ENCODE measurements at regions not wholly inside any gene's neighbourhood (a gene's known extent, or its start where the extent isn't known, plus 50 kb on each side); places are given as distances from the start of the nearest gene placed in this dataset.

GRCh38 chr2:196318517-196319377 lies 147.4 kb upstream of the STK17B start:
- Histone ChIP-seq H3K9me3 (ENCODE audit: low read length) (no peaks in the 10 kb centered on the region), H3K4me1 (ENCODE audit: low read length) (peaks cover 4% of the 10 kb centered on the region; the same call in 1 of the 2 replicates), H4K20me1 (ENCODE audit: insufficient read depth, low read depth, low read length) (no peaks in the 10 kb centered on the region), H3K9me2 (replicated peaks; ENCODE audit: insufficient read depth, low read length) (no peaks in the 10 kb centered on the region), H3K9ac (ENCODE audit: low read length) (no peak overlapping the region), H3K36me3 (ENCODE audit: insufficient read depth, low read length) (no peaks in the 10 kb centered on the region), H3K27ac (ENCODE audit: low read length) (no peak overlapping the region), H3K4me3 (ENCODE audit: low read length) (no peak overlapping the region), H3K79me2 (ENCODE audit: low read length) (no peaks in the 10 kb centered on the region), H2AFZ (ENCODE audit: low read length) (no peak overlapping the region), H3K4me2 (ENCODE audit: low read depth, low read length, poor library complexity, severe bottlenecking) (no peak overlapping the region), H3K27me3 (ENCODE audit: low read length) (no peaks in the 10 kb centered on the region)
- peak; percentile 34 for DNase-seq

DNA sequence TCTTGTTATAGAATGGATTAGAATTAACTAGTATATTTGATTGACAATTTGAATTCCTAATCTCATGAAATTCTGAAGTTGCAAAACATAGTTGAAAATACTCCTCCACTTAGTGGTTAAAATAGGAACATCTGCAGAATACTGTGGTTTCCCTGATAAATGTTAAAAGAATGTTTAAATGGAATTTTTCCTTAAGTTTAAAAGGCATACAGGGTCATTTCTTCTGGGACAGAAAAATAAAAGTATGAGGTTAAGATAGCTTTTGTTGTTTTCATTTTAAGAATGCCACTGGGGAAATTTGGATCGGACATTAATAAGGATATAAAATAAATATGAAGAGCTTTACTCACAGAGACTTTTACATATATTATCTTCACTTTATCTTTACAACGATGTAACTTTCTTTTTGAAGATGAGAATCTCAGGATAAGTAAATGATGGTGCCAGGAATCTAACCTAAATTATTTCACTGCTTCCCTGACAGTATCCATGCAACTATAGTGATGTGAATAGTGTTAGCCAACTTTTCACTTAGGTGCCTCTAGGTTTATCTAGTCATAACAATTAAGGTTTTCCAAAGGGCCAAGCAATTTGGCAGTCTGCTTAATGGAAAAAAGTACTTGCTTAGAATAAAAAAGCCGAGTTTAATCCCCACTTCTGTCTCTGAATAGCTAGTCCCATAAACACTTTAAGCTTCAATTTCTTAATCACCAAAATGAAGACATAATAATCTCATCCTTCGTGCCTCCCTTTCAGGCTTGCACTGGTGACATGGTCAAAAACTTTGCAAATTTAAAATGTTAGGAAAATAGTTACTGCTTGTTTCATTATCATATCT lies 151.8 kb upstream of the STK17B start:
- Histone ChIP-seq H3K9me2 (replicated peaks; ENCODE audit: insufficient read depth, low read length) (no peaks in the 10 kb centered on the region), H3K4me3 (ENCODE audit: low read length) (no peak overlapping the region), H3K4me1 (ENCODE audit: low read length) (no peaks in the 10 kb centered on the region), H3K36me3 (ENCODE audit: insufficient read depth, low read length) (no peaks in the 10 kb centered on the region), H3K79me2 (ENCODE audit: low read length) (no peaks in the 10 kb centered on the region), H3K27me3 (ENCODE audit: low read length) (no peaks in the 10 kb centered on the region), H2AFZ (ENCODE audit: low read length) (no peak overlapping the region), H3K4me2 (ENCODE audit: low read depth, low read length, poor library complexity, severe bottlenecking) (no peak overlapping the region), H3K9ac (ENCODE audit: low read length) (no peak overlapping the region), H3K9me3 (ENCODE audit: low read length) (no peaks in the 10 kb centered on the region), H3K27ac (ENCODE audit: low read length) (no peak overlapping the region), H4K20me1 (ENCODE audit: insufficient read depth, low read depth, low read length) (no peaks in the 10 kb centered on the region)
- DNase-seq: peak; percentile 35

GRCh38 chr2:196324211-196324610 lies 152.8 kb upstream of the STK17B start:
- Histone ChIP-seq H3K9me2 (replicated peaks; ENCODE audit: insufficient read depth, low read length) (no peaks in the 10 kb centered on the region), H3K4me3 (ENCODE audit: low read length) (no peak overlapping the region)

GRCh38 chr2:196328088-196328680 lies 156.8 kb upstream of the STK17B start:
- Histone ChIP-seq H3K27me3 (ENCODE audit: low read length) (no peaks in the 10 kb centered on the region), H3K4me3 (ENCODE audit: low read length) (no peak overlapping the region), H3K9me2 (replicated peaks; ENCODE audit: insufficient read depth, low read length) (no peaks in the 10 kb centered on the region), H4K20me1 (ENCODE audit: insufficient read depth, low read depth, low read length) (no peaks in the 10 kb centered on the region), H3K4me1 (ENCODE audit: low read length) (no peaks in the 10 kb centered on the region), H2AFZ (ENCODE audit: low read length) (no peak overlapping the region), H3K27ac (ENCODE audit: low read length) (no peak overlapping the region), H3K36me3 (ENCODE audit: insufficient read depth, low read length) (no peaks in the 10 kb centered on the region), H3K4me2 (ENCODE audit: low read depth, low read length, poor library complexity, severe bottlenecking) (no peak overlapping the region), H3K9me3 (ENCODE audit: low read length) (no peaks in the 10 kb centered on the region), H3K9ac (ENCODE audit: low read length) (no peak overlapping the region), H3K79me2 (ENCODE audit: low read length) (no peaks in the 10 kb centered on the region)
- DNase-seq: no peak

More at GRCh38 chr2:196324211-196324610, 152.8 kb upstream of the STK17B start:
- no peaks in the 10 kb centered on the region for H3K79me2 ChIP-seq (ENCODE audit: low read length)
- H2AFZ ChIP-seq (ENCODE audit: low read length): no peak overlapping the region
- peak; percentile 30 for DNase-seq
- no peaks in the 10 kb centered on the region for H3K4me1 ChIP-seq (ENCODE audit: low read length)
- H3K9ac ChIP-seq (ENCODE audit: low read length): no peak overlapping the region
- no peaks in the 10 kb centered on the region for H3K9me3 ChIP-seq (ENCODE audit: low read length)
- no peaks in the 10 kb centered on the region for H3K27me3 ChIP-seq (ENCODE audit: low read length)
- no peaks in the 10 kb centered on the region for H3K36me3 ChIP-seq (ENCODE audit: insufficient read depth, low read length)
- H4K20me1 ChIP-seq (ENCODE audit: insufficient read depth, low read depth, low read length): no peaks in the 10 kb centered on the region
- no peak overlapping the region for H3K27ac ChIP-seq (ENCODE audit: low read length)
- H3K4me2 ChIP-seq (ENCODE audit: low read depth, low read length, poor library complexity, severe bottlenecking): no peak overlapping the region

- no peaks in the 10 kb centered on the region for H3K4me1 ChIP-seq (ENCODE audit: low read length)
- H3K4me2 ChIP-seq (ENCODE audit: low read depth, low read length, poor library complexity, severe bottlenecking): no peak overlapping the region
- DNase-seq: no peak
- H2AFZ ChIP-seq (ENCODE audit: low read length): no peak overlapping the region
- no peak overlapping the region for H3K27ac ChIP-seq (ENCODE audit: low read length)
- H3K27me3 ChIP-seq (ENCODE audit: low read length): no peaks in the 10 kb centered on the region
- no peak overlapping the region for H3K4me3 ChIP-seq (ENCODE audit: low read length)
- no peaks in the 10 kb centered on the region for H3K36me3 ChIP-seq (ENCODE audit: insufficient read depth, low read length)
- H3K9ac ChIP-seq (ENCODE audit: low read length): no peak overlapping the region
- no peaks in the 10 kb centered on the region for H3K9me2 ChIP-seq (replicated peaks; ENCODE audit: insufficient read depth, low read length)
- H3K79me2 ChIP-seq (ENCODE audit: low read length): no peaks in the 10 kb centered on the region
- H3K9me3 ChIP-seq (ENCODE audit: low read length): no peaks in the 10 kb centered on the region
- H4K20me1 ChIP-seq (ENCODE audit: insufficient read depth, low read depth, low read length): no peaks in the 10 kb centered on the region
These were observed 158.6 kb upstream of the STK17B start for GRCh38 chr2:196329959-196330358.

DNA sequence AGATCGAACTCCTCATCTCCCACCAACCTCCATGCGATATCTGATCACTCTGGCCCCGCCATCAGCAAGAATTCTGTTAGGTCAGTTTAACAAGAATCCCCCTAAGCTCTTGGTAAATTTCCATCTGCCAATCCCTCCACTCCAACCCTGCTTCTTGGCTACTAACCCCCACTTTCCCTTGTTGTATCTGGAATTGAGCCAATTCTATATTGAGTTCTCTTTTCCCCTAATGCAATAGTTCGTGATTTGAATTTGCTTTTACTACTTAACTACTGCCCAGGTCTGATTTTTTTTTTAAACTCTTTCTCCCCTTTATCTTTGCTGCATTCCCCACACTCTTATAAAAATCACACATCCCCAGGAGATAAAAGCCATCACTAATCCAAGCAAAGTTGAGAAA lies 159.3 kb upstream of the STK17B start:
- Histone ChIP-seq H3K9me2 (replicated peaks; ENCODE audit: insufficient read depth, low read length) (no peaks in the 10 kb centered on the region), H3K4me2 (ENCODE audit: low read depth, low read length, poor library complexity, severe bottlenecking) (no peak overlapping the region), H4K20me1 (ENCODE audit: insufficient read depth, low read depth, low read length) (no peaks in the 10 kb centered on the region), H3K4me3 (ENCODE audit: low read length) (no peak overlapping the region), H3K4me1 (ENCODE audit: low read length) (no peaks in the 10 kb centered on the region), H2AFZ (ENCODE audit: low read length) (no peak overlapping the region), H3K9me3 (ENCODE audit: low read length) (no peaks in the 10 kb centered on the region), H3K36me3 (ENCODE audit: insufficient read depth, low read length) (no peaks in the 10 kb centered on the region), H3K27me3 (ENCODE audit: low read length) (no peaks in the 10 kb centered on the region), H3K79me2 (ENCODE audit: low read length) (no peaks in the 10 kb centered on the region), H3K27ac (ENCODE audit: low read length) (no peak overlapping the region), H3K9ac (ENCODE audit: low read length) (no peak overlapping the region)
- no peak for DNase-seq

GRCh38 chr2:196331143-196331542 lies 159.8 kb upstream of the STK17B start:
- Histone ChIP-seq H3K4me3 (ENCODE audit: low read length) (no peak overlapping the region), H3K9me2 (replicated peaks; ENCODE audit: insufficient read depth, low read length) (no peaks in the 10 kb centered on the region), H3K36me3 (ENCODE audit: insufficient read depth, low read length) (no peaks in the 10 kb centered on the region), H3K9me3 (ENCODE audit: low read length) (no peaks in the 10 kb centered on the region), H3K4me1 (ENCODE audit: low read length) (no peaks in the 10 kb centered on the region), H3K4me2 (ENCODE audit: low read depth, low read length, poor library complexity, severe bottlenecking) (no peak overlapping the region), H3K79me2 (ENCODE audit: low read length) (no peaks in the 10 kb centered on the region), H4K20me1 (ENCODE audit: insufficient read depth, low read depth, low read length) (no peaks in the 10 kb centered on the region), H2AFZ (ENCODE audit: low read length) (no peak overlapping the region), H3K27ac (ENCODE audit: low read length) (no peak overlapping the region), H3K27me3 (ENCODE audit: low read length) (no peaks in the 10 kb centered on the region), H3K9ac (ENCODE audit: low read length) (no peak overlapping the region)
- DNase-seq: no peak

DNA sequence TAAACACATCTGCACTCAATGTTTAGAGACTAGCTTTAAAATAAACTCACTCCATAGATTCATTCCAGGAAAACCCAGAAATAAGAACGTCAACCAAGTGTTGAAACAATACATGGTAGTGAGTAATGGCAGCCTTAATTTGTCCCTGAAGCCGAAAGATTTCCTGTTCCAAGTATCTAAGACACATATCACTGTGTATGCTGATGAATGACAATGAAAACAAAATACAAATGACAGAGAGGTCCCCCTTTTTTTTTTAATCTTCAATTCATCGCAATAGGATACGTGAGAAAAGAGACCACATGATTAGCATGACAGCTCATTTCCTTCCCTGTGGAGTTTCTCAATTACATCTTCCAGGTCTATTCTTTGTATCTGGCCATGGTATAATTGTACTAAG lies 160.5 kb upstream of the STK17B start:
- Histone ChIP-seq H3K9me3 (ENCODE audit: low read length) (no peaks in the 10 kb centered on the region), H3K27ac (ENCODE audit: low read length) (no peak overlapping the region), H3K36me3 (ENCODE audit: insufficient read depth, low read length) (no peaks in the 10 kb centered on the region), H3K27me3 (ENCODE audit: low read length) (no peaks in the 10 kb centered on the region), H3K9ac (ENCODE audit: low read length) (no peak overlapping the region), H3K4me2 (ENCODE audit: low read depth, low read length, poor library complexity, severe bottlenecking) (no peak overlapping the region), H3K4me3 (ENCODE audit: low read length) (no peak overlapping the region), H2AFZ (ENCODE audit: low read length) (no peak overlapping the region), H3K4me1 (ENCODE audit: low read length) (peaks cover 1% of the 10 kb centered on the region; the same call in 1 of the 2 replicates), H3K9me2 (replicated peaks; ENCODE audit: insufficient read depth, low read length) (no peaks in the 10 kb centered on the region), H4K20me1 (ENCODE audit: insufficient read depth, low read depth, low read length) (no peaks in the 10 kb centered on the region), H3K79me2 (ENCODE audit: low read length) (no peaks in the 10 kb centered on the region)
- DNase-seq: no peak

Data from Karpas-422 (cell line).